ENCODE measurements at regions not wholly inside any gene's neighbourhood (a gene's known extent, or its start where the extent isn't known, plus 50 kb on each side); places are given as distances from the start of the nearest gene placed in this dataset.

DNA sequence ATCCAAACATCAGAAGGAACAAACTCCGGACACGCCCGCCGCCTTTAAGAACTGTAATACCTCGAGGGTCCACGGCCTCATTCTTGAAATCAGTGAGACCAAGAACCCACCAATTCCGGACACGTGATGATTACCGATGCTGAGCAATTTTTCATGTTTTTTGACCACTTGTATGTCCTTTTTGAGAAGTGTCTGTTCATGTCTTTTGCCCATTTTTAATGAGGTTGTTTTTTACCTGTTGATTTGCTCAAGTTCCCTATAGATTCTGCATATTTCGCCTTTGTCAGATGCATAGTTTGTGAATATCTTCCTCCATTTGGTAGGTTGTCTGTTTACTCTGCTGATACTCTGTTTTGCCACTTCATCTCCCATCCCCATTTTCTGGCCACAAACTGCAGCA lies 150.4 kb downstream of the IRS1 start:
- no peak overlapping the region for H3K27ac Mint-ChIP-seq
- peaks cover 16% of the 10 kb centered on the region for H3K9me3 Mint-ChIP-seq
- H3K4me3 Mint-ChIP-seq (ENCODE audit: low read depth), result no peak overlapping the region
- DNase-seq (ENCODE audit: low spot score), result no peak
- peaks cover 6% of the 10 kb centered on the region for H3K27me3 Mint-ChIP-seq (ENCODE audit: low read depth)
- intact Hi-C loops (cut with micrococcal nuclease), result no loop called here
- peaks cover 12% of the 10 kb centered on the region for H3K36me3 Mint-ChIP-seq (ENCODE audit: low read depth)
- peaks cover 33% of the 10 kb centered on the region for H3K4me1 Mint-ChIP-seq (ENCODE audit: low read depth)

DNA sequence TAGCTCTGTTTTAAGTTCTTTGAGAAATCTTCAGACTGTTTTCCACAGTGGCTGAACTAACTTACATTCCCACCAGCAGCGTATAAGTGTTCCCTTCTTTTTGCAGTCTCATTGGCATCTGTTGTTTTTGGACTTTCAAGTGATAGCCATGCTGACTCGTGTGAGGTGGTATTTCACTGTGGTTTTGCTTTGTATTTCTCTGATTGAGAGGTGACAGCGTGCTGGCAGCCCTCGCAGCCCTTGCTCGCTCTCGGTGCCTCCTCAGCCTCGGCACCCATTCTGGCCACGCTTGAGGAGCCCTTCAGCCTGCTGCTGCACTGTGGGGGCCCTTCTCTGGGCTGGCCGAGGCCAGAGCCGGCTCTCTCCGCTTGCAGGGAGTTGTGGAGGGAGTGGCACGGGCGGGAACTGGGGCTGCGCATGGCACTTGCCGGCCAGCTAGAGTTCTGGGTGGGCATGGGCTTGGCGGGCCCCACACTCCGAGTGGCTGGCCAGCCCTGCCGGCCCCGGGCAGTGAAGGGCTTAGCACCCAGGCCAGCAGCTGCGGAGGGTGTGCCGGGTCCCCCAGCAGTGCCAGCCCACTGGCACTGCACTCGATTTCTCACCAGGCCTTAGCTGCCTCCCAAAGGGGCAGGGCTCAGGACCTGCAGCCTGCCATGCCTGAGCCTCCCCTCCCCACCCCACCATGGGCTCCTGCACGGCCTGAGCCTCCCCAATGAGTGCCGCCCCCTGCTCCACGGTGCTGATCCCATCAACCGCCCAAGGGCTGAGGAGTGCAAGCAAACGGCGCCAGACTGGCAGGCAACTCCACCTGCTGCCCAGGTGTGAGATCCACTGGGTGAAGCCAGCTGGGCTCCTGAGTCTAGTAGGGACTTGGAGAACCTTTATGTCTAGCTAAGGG lies 151.8 kb downstream of the IRS1 start:
- Mint-ChIP-seq H3K36me3 (ENCODE audit: low read depth) (peaks cover 12% of the 10 kb centered on the region), H3K27me3 (ENCODE audit: low read depth) (peaks cover 12% of the 10 kb centered on the region), H3K9me3 (peaks cover 16% of the 10 kb centered on the region), H3K4me3 (ENCODE audit: low read depth) (no peak overlapping the region), H3K4me1 (ENCODE audit: low read depth) (peaks cover 29% of the 10 kb centered on the region), H3K27ac (no peak overlapping the region)
- DNase-seq (ENCODE audit: low spot score), result no peak
- intact Hi-C loops (cut with micrococcal nuclease), result no loop called here

DNA sequence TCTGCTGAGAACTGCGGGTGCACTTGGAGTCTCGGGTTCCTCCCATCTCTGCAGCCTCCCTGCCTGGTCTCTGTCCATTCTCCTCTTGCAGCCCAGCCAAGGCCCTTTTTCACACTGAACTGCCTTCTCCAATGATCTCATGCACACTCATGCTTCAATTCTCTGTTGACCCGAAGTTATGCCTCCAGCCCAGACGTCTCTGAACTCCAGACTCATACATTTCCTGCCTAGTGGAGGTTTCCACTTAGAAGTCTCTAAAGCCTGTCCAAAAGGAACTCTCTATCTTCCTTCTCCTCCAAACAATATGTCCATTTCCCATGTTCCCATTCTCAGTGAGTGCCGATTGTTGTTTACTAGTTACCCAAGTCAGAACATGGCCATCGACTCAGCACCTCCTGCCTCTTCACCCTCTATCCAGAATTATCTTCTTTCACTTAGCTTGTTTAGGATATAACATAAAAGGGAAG lies 155.2 kb downstream of the IRS1 start:
- Mint-ChIP-seq H3K9me3 (peaks cover 14% of the 10 kb centered on the region), H3K4me3 (ENCODE audit: low read depth) (no peak overlapping the region), H3K36me3 (ENCODE audit: low read depth) (peaks cover 5% of the 10 kb centered on the region), H3K27me3 (ENCODE audit: low read depth) (peaks cover 14% of the 10 kb centered on the region), H3K4me1 (ENCODE audit: low read depth) (no peaks in the 10 kb centered on the region), H3K27ac (no peak overlapping the region)
- no peak for DNase-seq (ENCODE audit: low spot score)
- intact Hi-C loops (cut with micrococcal nuclease), result no loop called here

DNA sequence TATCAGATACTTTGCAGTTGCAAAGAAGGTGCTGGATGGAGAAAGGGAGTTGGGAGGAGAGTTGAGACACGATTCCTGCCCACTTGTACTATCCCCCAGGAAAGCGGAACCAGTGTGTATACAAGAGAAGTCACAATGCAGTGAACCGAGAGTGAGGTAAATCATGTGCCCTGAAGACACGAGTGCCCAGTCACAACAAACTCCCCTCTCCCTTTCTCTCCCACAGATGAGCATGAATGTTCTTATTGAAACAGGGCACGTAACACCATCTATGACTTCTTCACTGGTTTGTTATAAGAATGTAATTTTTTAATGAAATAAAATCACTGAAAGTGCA lies 155.7 kb downstream of the IRS1 start:
- H3K36me3 Mint-ChIP-seq (ENCODE audit: low read depth), result peaks cover under 1% of the 10 kb centered on the region
- intact Hi-C loops (cut with micrococcal nuclease), result no loop called here
- H3K27me3 Mint-ChIP-seq (ENCODE audit: low read depth), result peaks cover 14% of the 10 kb centered on the region
- no peaks in the 10 kb centered on the region for H3K4me1 Mint-ChIP-seq (ENCODE audit: low read depth)
- H3K27ac Mint-ChIP-seq, result no peak overlapping the region
- H3K9me3 Mint-ChIP-seq, result peaks cover 9% of the 10 kb centered on the region
- H3K4me3 Mint-ChIP-seq (ENCODE audit: low read depth), result no peak overlapping the region
- no peak for DNase-seq (ENCODE audit: low spot score)

DNA sequence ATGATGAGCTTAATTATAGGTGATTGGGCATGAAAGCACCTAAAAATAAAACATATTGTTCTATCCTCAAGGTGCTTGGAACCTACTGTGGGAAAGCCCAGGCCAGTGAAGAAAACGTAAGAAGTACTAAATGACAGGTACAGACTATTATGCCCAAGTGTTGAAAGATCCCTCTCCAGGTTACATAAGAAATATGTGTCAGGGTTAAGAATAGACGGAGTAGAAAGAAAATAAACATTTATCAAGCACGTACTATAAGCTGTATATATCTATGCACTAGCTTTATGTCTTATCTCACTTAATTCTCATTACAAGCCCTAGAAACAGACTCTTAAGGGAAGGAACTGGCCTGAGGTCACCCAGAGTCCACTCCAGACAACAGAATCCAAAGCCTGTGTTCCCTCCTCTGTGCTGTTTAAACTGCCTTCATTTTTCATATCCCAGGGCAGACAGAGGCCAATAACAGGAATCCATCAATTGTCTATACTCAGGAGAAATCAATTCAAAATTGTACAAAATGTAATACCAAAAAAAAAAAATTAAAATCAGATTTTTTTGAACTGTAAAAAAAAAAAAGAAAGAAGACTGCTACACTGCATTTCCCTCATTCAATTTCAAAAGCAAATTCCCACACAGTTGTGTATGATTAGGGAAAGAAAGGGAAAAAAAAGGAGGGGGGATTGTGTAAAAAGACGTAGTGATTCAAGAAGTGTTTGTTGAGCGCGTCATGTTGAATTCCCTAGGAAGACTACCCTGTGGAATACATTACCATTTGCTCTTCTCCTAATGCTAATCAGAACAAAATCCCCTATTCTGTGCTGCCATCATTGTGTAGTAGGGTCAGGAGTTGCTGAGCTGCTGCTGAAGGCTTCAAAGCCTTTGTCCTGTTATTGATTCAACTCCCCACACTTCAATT lies 156.3 kb downstream of the IRS1 start:
- Mint-ChIP-seq H3K27ac (no peak overlapping the region), H3K9me3 (peaks cover 3% of the 10 kb centered on the region), H3K4me1 (ENCODE audit: low read depth) (no peaks in the 10 kb centered on the region), H3K4me3 (ENCODE audit: low read depth) (no peak overlapping the region), H3K36me3 (ENCODE audit: low read depth) (no peaks in the 10 kb centered on the region), H3K27me3 (ENCODE audit: low read depth) (peaks cover 14% of the 10 kb centered on the region)
- DNase-seq (ENCODE audit: low spot score), result no peak
- intact Hi-C loops (cut with micrococcal nuclease), result no loop called here

DNA sequence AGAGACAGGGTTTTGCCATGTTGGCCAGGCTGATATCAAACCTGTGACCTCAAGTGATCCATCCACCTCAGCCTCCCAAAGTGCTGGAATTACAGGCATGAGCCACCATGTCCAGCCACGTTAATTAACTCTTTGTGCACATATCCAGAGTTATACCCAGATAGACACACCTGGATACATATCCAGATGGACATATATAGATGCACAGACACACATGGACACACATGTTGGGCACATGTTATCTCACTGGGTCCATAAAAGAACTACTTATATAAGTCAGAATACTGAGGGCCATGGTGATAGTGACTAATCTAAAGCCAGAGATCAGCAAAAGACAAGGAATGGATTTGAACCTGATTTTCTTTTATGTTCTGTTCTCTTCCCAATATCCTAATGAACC lies 158.6 kb downstream of the IRS1 start:
- H3K9me3 Mint-ChIP-seq, result peaks cover 3% of the 10 kb centered on the region
- H3K4me3 Mint-ChIP-seq (ENCODE audit: low read depth), result no peak overlapping the region
- H3K4me1 Mint-ChIP-seq (ENCODE audit: low read depth), result no peaks in the 10 kb centered on the region
- intact Hi-C loops (cut with micrococcal nuclease), result no loop called here
- peaks cover 19% of the 10 kb centered on the region for H3K27me3 Mint-ChIP-seq (ENCODE audit: low read depth)
- no peak for DNase-seq (ENCODE audit: low spot score)
- no peak overlapping the region for H3K27ac Mint-ChIP-seq
- no peaks in the 10 kb centered on the region for H3K36me3 Mint-ChIP-seq (ENCODE audit: low read depth)

DNA sequence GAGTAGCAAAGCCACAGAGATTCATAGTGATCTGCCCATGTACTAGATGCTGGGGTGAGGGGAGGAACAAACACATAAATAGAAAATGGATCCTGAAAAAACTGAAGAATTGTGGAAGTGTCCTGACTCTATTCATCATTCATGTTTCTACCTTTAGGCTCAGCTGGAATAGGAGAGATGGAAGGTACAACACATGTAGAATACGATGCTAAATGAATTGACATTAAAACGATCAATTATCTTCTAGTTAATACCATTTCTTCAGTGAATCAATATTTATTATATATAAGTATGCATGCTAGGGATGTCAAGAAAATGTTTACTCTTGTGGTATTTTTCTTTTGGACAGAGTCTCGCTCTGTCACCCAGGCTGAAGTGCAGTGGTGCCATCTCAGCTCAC lies 159.1 kb downstream of the IRS1 start:
- Mint-ChIP-seq H3K27me3 (ENCODE audit: low read depth) (peaks cover 20% of the 10 kb centered on the region), H3K4me1 (ENCODE audit: low read depth) (no peaks in the 10 kb centered on the region), H3K36me3 (ENCODE audit: low read depth) (no peaks in the 10 kb centered on the region), H3K9me3 (peaks cover 3% of the 10 kb centered on the region), H3K4me3 (ENCODE audit: low read depth) (no peak overlapping the region), H3K27ac (no peak overlapping the region)
- intact Hi-C loops (cut with micrococcal nuclease), result no loop called here
- DNase-seq (ENCODE audit: low spot score), result no peak

DNA sequence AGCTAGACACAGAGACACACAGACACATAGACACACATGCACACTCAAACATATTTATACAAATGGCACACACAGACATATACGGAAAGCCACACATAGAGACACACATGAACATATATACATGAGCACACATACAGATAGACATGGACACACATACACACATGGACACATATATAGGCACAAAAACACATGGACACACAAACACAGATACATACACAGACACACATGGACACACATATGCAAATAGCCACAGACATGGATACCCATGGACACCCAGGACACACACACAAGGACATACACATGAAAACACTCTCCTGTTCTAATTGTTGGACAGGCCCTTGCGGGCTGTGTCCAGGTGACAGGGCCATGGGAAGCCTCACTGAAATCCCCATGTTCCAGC lies 160.1 kb downstream of the IRS1 start:
- Mint-ChIP-seq H3K27me3 (ENCODE audit: low read depth) (peaks cover 20% of the 10 kb centered on the region), H3K4me1 (ENCODE audit: low read depth) (no peaks in the 10 kb centered on the region), H3K27ac (no peak overlapping the region), H3K9me3 (peaks cover 3% of the 10 kb centered on the region), H3K36me3 (ENCODE audit: low read depth) (no peaks in the 10 kb centered on the region), H3K4me3 (ENCODE audit: low read depth) (no peak overlapping the region)
- no peak for DNase-seq (ENCODE audit: low spot score)
- intact Hi-C loops (cut with micrococcal nuclease), result no loop called here

DNA sequence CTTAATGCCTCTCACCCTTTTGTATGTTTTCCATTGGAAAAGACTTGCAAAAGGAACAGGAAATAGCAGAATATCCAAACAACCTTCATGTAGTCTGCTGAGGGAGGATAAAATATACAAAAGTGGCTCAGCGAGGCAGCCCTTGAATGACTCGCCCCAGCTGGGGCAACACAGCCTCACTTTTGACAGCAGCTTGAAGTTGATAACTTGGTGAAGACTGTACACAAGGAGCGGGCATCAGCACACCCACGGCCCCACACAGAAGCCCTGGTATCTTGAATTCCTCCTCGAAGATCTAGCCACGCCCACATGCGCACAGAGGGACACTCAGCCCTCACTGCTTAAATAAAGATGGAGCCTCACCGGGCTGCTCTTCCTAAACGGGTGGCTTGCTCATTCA lies 161.0 kb downstream of the IRS1 start:
- H3K4me1 Mint-ChIP-seq (ENCODE audit: low read depth), result no peaks in the 10 kb centered on the region
- H3K27me3 Mint-ChIP-seq (ENCODE audit: low read depth), result peaks cover 18% of the 10 kb centered on the region
- no peaks in the 10 kb centered on the region for H3K36me3 Mint-ChIP-seq (ENCODE audit: low read depth)
- H3K27ac Mint-ChIP-seq, result no peak overlapping the region
- H3K4me3 Mint-ChIP-seq (ENCODE audit: low read depth), result no peak overlapping the region
- DNase-seq (ENCODE audit: low spot score), result no peak
- intact Hi-C loops (cut with micrococcal nuclease), result no loop called here
- H3K9me3 Mint-ChIP-seq, result peaks cover 3% of the 10 kb centered on the region

DNA sequence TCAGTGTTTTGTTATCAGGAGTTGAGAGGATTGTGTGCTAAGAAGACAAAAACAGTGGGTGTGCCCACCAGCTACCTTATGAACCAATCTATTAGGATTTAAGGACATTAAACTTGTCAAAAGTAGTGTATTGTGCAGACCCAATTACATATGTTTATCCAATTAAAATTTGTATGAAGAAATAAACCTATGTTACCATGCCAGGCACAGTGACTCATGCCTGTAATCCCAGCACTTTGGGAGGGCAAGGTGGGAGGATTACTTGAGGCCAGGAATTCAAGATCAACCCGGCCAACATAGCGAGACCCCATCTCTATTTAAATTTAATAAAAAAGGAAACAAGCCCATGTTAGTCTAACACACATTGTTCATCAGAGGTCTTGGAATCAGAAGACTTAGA lies 162.2 kb downstream of the IRS1 start:
- H3K36me3 Mint-ChIP-seq (ENCODE audit: low read depth), result no peaks in the 10 kb centered on the region

DNA sequence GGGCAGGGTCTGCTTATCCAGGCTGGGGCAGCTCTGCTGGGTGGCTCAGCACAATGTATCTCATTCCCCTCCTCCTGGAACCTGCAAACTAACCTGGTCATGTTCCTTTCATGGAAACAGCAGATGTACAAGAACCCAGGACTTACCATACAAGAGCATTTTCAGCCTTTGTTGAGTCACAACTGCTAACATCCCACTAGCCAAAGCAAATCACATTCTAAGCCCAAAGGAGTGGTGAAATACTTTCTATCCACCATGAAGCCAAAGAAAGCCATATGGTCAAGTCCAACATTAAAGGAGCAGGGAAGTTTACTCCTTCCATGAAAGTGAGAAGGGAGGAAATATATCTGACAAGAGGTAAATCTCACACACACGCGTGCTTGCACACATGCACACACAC lies 163.0 kb downstream of the IRS1 start:
- Mint-ChIP-seq H3K4me3 (ENCODE audit: low read depth) (no peak overlapping the region), H3K4me1 (ENCODE audit: low read depth) (no peaks in the 10 kb centered on the region), H3K9me3 (peaks cover 3% of the 10 kb centered on the region), H3K27me3 (ENCODE audit: low read depth) (peaks cover 16% of the 10 kb centered on the region), H3K27ac (no peak overlapping the region), H3K36me3 (ENCODE audit: low read depth) (no peaks in the 10 kb centered on the region)
- DNase-seq (ENCODE audit: low spot score), result no peak
- intact Hi-C loops (cut with micrococcal nuclease), result no loop called here

More for the DNA sequence above, 162.2 kb downstream of the IRS1 start:
- Mint-ChIP-seq H3K27ac (no peak overlapping the region), H3K9me3 (peaks cover 3% of the 10 kb centered on the region), H3K27me3 (ENCODE audit: low read depth) (peaks cover 16% of the 10 kb centered on the region), H3K4me3 (ENCODE audit: low read depth) (no peak overlapping the region), H3K4me1 (ENCODE audit: low read depth) (no peaks in the 10 kb centered on the region)
- intact Hi-C loops (cut with micrococcal nuclease), result no loop called here
- DNase-seq (ENCODE audit: low spot score), result no peak

DNA sequence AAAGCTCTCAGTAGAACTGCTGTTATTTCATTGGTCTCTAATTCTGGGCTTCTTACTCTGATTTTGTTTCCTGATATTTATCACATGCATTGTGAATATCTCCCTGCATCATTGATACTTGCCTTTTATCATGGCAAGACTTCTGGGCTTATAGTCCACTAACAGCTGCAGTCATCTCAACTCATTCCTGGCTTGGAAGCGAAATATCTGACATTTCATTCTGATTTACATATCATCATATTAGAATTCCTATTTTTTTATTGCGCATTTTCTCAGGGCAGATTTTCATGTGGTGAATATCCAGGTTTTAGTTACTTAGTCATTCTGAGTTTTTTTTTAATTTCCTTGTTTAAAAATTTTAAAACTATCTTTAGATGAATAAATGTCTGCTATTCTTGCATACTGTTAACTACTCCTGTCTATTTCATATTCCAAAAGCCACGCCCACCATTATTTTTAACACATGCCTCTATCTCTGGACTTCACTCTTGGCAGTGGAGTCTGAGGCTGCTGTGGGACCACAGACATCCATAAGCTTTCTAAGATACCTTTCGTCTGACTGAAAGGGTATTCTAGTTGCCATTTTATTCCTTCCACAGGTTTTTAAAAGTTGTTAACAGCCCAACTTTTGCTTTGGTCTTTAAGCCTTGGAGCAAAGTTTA lies 164.5 kb downstream of the IRS1 start:
- Mint-ChIP-seq H3K27ac (no peak overlapping the region), H3K36me3 (ENCODE audit: low read depth) (no peaks in the 10 kb centered on the region), H3K4me1 (ENCODE audit: low read depth) (no peaks in the 10 kb centered on the region), H3K4me3 (ENCODE audit: low read depth) (no peak overlapping the region), H3K9me3 (no peaks in the 10 kb centered on the region), H3K27me3 (ENCODE audit: low read depth) (peaks cover 16% of the 10 kb centered on the region)
- intact Hi-C loops (cut with micrococcal nuclease), result no loop called here
- DNase-seq (ENCODE audit: low spot score), result no peak
